GM21576 (cell line): ENCODE measurements at regions not wholly inside any gene's neighbourhood (a gene's known extent, or its start where the extent isn't known, plus 50 kb on each side); places are given as distances from the start of the nearest gene placed in this dataset.

ENCODE experiments used
- ATAC-seq: cut with Tn5 transposase; IDR thresholded peaks from one replicate; pipeline ENCODE4 v1.9.1; 2021; ENCODE audit warnings: mild to moderate bottlenecking, moderate library complexity; ENCODE audit not compliant: unreplicated experiment

- no peak for ATAC-seq
These were observed 128.0 kb upstream of the DPYD start for GRCh38 chr1:98048751-98049325.

DNA sequence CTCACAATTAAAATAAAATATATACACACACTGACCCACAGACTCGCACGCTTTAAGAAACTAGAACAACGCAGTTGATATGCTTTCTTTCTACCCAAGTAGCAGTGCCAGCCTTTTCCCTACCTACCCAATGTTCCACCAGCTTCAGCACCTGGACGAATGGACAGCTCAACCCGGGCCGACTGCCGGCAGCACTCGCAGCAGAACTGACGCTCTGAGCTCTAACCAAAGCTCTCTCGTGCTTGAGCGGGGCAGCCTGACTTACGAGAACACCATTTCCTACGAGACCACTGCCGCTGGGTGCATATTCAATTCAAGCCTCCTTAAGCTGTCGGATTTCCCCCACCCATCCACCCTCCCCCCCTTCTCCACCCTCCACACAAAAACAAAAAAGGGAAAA is 127.4 kb upstream of the DPYD start:
- ATAC-seq = no peak

DNA sequence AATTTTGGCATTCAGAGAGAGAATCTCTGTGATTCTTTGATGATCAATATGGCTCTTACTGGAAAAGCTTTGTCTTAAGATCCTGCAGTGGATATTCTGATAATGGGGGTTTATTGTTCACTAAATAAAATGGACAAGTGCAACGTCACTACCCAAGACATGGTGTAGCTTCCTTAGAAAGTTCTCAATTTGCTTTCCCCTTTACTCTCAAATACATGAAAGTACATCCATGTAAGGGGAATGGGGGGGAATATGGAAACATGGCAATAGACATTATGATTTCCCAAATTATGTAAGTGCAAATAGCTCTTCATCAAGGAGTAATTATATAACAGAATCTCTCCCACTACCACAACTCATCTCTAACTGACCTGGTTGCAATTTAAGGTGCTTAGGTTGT is 126.3 kb upstream of the DPYD start:
- ATAC-seq = no peak

DNA sequence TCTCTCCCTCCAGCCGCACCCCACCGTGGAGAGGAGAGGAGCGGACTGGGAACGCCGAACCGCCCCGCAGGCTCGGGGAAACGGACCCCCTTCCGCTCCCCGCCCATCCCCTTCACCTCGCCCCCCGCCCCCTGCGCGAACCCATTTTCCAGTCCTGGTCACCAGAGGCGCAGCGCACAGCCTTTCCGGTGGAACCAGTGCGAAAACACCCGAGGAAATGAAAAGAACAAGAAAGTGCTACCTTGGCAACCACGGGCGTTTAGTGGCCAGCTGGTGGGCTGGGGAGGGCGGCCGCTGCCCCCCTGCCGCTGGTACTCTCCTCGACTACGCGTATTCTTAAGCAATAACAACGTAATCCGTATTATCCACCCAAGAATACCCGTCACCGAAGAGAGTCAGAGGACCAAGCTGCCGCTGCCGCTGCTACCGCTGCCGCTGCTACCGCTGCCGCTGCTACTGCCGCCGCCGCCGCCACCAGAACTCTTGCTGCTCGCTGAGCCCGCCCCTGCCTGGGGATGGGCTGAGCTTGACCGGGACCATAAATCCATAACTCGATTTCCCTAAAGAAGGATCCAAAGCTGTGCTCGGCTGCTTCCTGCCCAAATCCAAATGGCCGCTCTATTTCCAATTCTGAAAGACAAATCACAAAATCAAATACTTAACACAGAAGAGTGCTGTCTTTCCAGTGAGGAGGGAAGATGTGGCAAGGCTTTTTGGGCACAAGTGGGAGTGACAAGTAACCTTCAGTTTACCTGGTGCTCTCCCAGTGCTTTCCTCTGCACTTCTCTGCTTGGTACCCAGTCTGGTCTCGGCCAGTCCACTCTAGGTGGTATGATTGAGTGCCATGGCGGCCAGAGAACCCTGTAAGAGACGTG is 125.2 kb upstream of the DPYD start:
- ATAC-seq = no peak

DNA sequence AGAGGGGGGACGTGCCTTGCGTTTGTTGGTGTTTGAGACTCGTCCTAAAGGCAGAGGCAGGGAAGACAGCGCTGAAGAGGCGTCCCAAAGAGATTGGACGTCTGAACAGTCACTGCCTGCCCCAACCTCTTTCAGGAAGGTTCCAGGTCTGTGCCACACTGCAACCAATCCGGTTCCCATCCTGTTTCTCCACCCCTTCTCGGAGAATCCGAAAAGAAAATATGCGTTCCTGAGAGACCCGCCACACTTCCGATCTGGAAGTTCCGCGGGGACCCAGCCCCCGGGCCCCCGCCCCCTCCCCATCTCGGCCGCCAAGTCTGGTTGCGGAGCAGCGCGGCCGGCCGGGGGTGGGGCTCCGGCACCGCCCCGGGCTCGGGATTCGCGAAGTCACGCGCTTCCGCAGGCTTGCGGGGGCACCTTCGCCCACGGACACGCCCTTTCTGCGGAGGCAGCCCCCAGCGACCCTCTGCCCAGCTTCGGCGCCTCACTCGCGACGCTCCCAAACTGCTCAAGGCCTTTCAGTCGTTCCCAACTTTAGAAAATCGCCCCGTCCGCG is 124.5 kb upstream of the DPYD start:
- no peak for ATAC-seq

DNA sequence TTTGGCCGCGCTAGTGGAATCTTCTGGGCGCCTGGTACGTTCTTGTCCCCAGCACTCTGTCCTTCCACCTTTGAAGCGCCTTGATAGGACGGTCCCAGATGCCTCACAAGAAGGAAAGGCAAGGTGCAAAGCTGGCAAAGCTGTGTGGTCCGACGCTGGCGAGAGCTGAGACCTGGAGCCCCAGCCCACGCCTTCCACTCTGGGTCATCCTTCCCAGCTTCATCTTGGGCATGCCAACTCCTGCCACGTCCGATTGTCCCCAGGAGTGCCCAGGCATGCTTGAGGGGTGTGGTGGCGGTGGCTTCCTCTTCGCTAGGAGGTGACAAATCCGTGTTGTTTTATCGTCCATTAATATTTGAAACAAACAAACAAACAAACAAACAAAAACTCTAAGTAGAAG is 123.9 kb upstream of the DPYD start:
- no peak for ATAC-seq

DNA sequence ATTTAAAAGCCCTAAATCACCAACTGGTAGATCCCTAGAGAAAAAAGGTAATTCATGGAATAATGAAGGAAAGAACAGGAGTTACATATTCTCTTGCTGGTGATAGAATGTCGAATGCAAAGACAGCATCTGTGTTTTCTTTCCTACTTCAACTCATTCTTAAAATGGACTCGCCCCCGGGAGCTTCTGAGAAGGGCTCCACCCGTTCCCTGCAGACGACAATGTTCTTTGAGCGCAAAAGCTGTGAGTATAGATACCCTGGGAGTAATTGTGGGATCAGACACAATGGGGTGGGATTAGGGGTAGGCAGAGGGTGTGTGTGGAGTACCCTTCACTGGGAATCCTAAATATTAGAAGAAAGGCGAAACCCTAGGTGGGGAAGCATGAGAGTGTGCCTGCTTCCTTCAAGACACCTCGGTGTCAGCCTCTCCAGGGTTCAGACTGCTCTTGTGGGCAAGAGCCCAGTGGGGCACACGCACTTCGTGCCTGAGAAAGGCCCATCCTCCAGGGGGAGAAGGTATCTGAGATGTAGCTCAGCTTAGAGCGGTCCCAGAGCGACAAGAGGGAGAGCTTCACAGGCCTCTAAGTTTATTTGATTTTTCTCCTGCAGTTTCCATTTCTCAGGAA is 123.3 kb upstream of the DPYD start:
- no peak for ATAC-seq

- ATAC-seq = no peak
These were observed 114.8 kb upstream of the DPYD start for GRCh38 chr1:98035602-98036002.

- no peak for ATAC-seq
These were observed 113.7 kb upstream of the DPYD start for GRCh38 chr1:98034505-98034904.

GRCh38 chr1:98032958-98033357 is 112.1 kb upstream of the DPYD start:
- no peak for ATAC-seq

GRCh38 chr1:98030976-98031375 is 110.1 kb upstream of the DPYD start:
- ATAC-seq = no peak

DNA sequence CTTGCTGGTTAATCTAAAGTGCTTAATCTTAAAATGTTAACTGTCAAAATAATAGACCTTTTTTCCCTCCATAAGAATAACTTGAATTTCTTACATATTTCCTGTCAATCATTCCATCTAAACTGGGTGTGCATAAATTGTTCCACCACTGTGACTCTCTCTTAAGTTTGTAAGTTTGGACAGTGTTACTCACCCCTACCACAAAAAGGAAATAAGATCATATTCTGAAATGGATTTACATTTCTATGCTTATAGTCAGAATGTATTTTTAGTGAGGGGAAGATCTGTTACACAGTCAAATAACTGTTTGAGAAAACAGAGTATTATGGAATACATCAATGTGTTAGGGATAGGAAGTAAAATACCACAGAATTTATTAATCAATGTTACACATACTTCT is 109.6 kb upstream of the DPYD start:
- no peak for ATAC-seq

- no peak for ATAC-seq
These were observed 108.0 kb upstream of the DPYD start for GRCh38 chr1:98028800-98029199.

GRCh38 chr1:98027103-98027705 is 106.4 kb upstream of the DPYD start:
- ATAC-seq = no peak

- ATAC-seq = no peak
These were observed 105.0 kb upstream of the DPYD start for GRCh38 chr1:98025858-98026257.

DNA sequence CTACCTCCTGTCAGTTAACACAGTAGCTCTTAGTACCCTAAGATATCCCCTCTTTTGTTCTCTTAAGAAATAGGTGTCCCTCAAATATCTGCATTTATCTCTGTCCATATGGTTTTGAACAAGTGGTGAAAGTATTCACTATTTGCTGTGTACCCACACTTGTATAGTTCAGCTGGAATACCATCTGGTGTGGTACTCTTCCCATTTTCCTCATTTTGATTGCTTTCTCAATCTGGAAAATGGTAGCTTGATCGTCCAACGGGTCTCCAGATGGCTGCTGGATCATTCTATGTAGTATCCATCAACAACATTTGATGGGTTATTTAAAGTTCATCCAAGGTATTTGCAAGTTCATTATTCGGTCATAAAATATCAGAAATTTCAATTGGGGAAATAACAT is 100.3 kb upstream of the DPYD start:
- no peak for ATAC-seq

- ATAC-seq = no peak
These were observed 98.9 kb upstream of the DPYD start for GRCh38 chr1:98019747-98020146.

- no peak for ATAC-seq
These were observed 97.2 kb upstream of the DPYD start for GRCh38 chr1:98018074-98018473.

DNA sequence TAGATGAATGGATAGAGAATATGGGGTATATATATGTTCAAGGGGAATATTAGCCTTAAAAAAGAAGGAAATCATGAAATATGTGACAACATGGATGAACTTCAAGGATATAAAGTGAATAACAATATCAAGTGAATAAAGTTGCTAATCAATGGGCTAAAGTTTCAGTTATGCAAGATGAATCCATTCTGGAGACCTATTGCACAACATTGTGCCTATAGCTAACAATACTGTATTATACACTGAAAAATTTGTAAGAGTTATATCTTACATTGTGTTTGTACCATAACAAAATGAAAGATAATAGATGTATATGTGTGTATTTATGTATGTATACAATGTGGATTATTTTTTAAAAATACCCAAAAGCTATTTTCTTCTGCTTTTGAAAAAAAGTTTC is 96.3 kb upstream of the DPYD start:
- ATAC-seq = no peak

DNA sequence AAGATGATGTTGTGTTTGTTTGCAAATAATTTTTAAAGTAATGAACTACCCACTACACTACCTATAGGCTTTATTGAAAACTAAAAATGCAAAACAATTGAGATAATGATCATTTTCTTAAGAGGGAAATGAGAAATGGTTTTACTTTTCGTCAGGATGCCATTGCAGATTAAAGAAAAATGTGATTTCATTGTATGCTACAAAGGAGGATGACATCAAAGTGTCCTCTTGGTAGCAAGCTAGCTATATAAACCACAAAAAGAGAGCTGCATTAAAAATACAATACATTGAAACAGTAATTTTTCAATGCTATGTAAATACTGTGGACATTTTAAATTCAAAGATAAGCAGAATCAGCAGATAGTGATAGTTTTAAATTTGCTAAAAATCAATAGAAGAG is 87.5 kb upstream of the DPYD start:
- no peak for ATAC-seq

DNA sequence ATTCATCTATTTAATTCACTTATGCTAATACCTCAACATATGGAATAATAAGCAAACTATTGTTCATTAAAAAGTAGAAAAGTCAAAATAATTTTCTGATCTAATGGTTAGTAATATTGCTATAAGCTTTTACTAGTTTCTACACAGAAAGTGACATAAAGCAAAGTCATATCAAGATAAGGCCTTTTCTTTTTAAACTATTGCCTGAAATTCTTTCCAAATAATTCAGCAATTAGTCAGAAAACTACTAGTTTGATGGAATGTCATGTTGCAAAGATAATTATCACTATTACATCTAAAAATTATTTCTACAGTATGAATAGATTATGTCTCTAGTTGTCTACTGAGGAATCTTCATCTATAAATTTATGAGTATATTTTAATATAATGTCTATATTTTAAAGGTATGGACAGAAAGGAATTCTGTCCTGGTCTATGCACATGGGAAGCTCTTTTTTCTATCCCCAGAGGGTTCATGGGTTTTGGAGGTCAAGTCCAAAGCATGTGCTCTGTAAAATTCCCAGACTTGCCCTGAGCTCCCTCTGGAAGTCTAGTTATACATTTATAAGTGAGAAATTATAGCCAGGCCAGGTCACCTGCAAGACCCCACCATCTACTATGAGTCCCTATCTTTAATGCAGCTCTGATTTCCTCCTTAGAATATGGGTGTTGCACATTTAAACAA is 84.6 kb upstream of the DPYD start:
- no peak for ATAC-seq
